Thyroid gland (tissue), 4 donors: ENCODE measurements at regions not wholly inside any gene's neighbourhood (a gene's known extent, or its start where the extent isn't known, plus 50 kb on each side); places are given as distances from the start of the nearest gene placed in this dataset.
"Not testable (repeated sequence)": the region's sequence is repeated elsewhere in the genome, so short reads cannot be mapped to it uniquely, and the experiment has no call there.

Experiments
- DNase-seq, 2 donors: peaks; one replicate each; pipeline ENCODE4 v3.0.0-alpha.2; 2019
- H3K27ac ChIP-seq, 3 donors: fragments of 200-600 bp; sonication (generic); 1 replicate in 2 of 3; 2 replicates in 1 of 3; pipeline ENCODE4 v1.5.1; 2016 to 2019; ENCODE audit warnings: mild to moderate bottlenecking in 1 of 3, moderate library complexity in 1 of 3
- H3K27me3 ChIP-seq: fragments of 200-600 bp; sonication (generic); one replicate; pipeline ENCODE4 v1.5.1; 2019
- H3K36me3 ChIP-seq, 2 donors: fragments of 200-600 bp; sonication (generic); one replicate each; pipeline ENCODE4 v1.5.1; 2016 to 2019
- H3K4me1 ChIP-seq, 2 donors: fragments of 200-600 bp; sonication (generic); one replicate each; pipeline ENCODE4 v1.5.1; 2017 to 2019
- H3K4me3 ChIP-seq, 3 donors: fragments of 200-600 bp; sonication (generic); replicated peaks in 1 of 3; 1 replicate in 2 of 3; 2 replicates in 1 of 3; pipeline ENCODE4 v1.5.1; 2016; ENCODE audit warnings: mild to moderate bottlenecking in 1 of 3
- H3K9me3 ChIP-seq: fragments of 200-600 bp; sonication (generic); one replicate; pipeline ENCODE4 v1.5.1; 2017
- CTCF ChIP-seq, 6 experiments: fragments of 200-600 bp in 3 of 6; fragments of 450-650 bp in 3 of 6; sonication (generic) in 3 of 6; IDR thresholded peaks; one replicate each; pipeline ENCODE4 v1.5.1; 2016 to 2019; ENCODE audit warnings: antibody characterized with exemption in 6 of 6, mild to moderate bottlenecking in 2 of 6, inconsistent platforms in 1 of 6, moderate library complexity in 1 of 6
- POLR2A ChIP-seq, 2 donors: fragments of 450-650 bp; IDR thresholded peaks; one replicate each; pipeline ENCODE4 v1.6.1; 2017; ENCODE audit warnings: antibody characterized with exemption in 2 of 2, mild to moderate bottlenecking in 2 of 2, moderate library complexity in 1 of 2
- WGBS, 2 donors: methylation state at CpG; one replicate each; pipeline ENCODE4 v1.1.5; 2017; 5-methylcytosine and 5-hydroxymethylcytosine counted together
- intact Hi-C: fragments of 100-400 bp; cut with DNase I; formaldehyde crosslinking; loops from one replicate; pipeline ENCODE4 v1.15.1; 2023

DNA sequence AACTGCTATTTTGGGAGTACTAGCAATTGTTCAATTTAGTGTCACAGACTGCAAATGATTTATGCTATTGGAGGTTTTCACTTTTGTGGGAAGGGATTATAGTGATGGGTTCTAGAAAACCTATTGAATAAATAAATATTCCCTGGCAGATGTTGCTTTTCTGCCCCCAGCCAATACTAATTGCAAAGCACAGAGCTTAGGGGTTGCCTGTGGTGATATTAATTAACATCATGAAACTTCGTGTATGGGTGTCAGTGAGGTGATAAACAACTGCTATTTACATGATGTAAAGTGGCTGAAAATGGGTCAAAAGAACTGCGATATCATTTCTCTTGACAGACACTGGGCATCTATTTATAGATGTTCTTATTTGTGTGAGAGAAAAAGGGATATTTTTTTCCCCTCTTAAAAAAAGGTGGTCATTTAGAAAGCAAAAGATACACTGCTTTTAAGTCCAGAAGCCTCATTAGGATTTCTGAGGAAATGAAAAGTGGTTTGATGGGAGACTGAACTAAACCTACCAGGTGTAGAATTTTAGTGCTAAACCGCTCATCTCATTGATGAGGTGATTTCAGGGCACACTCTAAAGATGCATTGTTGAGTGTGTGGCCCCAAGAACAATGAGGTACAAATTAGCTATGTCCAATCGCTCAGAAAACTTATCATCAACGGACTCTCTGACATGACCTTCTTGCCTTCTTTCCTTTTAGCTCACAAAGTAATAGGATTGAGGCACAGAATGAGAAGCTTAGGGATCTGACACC lies 116.7 kb upstream of the CHST9 start:
- TF ChIP-seq CTCF (IDR thresholded peaks at IDR 0.05) (no peak), POLR2A (IDR thresholded peaks at IDR 0.05) (no peak)
- Histone ChIP-seq H3K36me3 (no peaks in the 10 kb centered on the region), H3K27ac (no peak overlapping the region), H3K27me3 (no peaks in the 10 kb centered on the region), H3K9me3 (no peaks in the 10 kb centered on the region), H3K4me3 (no peak overlapping the region), H3K4me1 (no peaks in the 10 kb centered on the region)
- 52 to 56% methylated on average over 5 of the region's 5 CpGs for WGBS, 2 donors
- intact Hi-C loops, result no loop called here
- no peak for DNase-seq

GRCh38 chr18:27298214-27298804 lies 113.2 kb upstream of the CHST9 start:
- no peak overlapping the region for H3K27ac ChIP-seq
- no peak for DNase-seq
- no peaks in the 10 kb centered on the region for H3K9me3 ChIP-seq
- no peak overlapping the region for H3K4me3 ChIP-seq
- no peaks in the 10 kb centered on the region for H3K4me1 ChIP-seq
- H3K36me3 ChIP-seq, result no peaks in the 10 kb centered on the region
- no peak for TF ChIP-seq CTCF (IDR thresholded peaks at IDR 0.05)
- no peak for TF ChIP-seq POLR2A (IDR thresholded peaks at IDR 0.05)
- 61 to 76% methylated on average over 4 of the region's 4 CpGs for WGBS, 2 donors
- H3K27me3 ChIP-seq, result no peaks in the 10 kb centered on the region
- intact Hi-C loops, result no loop called here

DNA sequence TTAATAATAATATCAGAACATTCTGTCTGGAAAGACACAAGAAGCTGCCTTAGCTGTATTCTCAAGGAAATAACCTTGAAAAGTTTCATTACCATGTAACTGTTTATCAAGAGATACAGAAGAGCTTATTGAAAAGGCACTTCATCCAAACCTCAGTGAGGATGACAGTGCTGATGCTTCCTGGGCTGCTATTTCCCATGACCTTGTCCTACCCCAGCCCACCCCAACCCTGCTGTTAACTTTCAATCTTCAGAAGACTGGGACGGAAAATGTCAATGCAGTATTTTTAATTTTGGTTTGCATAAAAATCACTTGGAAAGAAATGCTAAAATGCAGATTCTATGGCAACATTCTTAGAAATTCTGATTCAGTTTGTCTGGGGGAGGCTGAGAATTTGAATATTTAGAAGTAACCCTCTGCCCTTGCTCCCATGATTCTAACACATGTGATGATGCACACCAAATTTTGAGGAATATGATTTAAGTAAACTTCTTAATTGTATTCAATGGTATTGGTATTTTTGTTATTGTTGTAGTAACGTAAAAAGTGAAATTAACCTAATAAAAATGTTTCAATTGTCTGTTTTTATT lies 101.0 kb upstream of the CHST9 start:
- H3K4me1 ChIP-seq, H3K9me3 ChIP-seq, H3K36me3 ChIP-seq, H3K4me3 ChIP-seq, intact Hi-C loops, H3K27ac ChIP-seq, H3K27me3 ChIP-seq, DNase-seq: not testable (repeated sequence)
- 82 to 87% methylated on average over 2 of the region's 2 CpGs for WGBS, 2 donors

DNA sequence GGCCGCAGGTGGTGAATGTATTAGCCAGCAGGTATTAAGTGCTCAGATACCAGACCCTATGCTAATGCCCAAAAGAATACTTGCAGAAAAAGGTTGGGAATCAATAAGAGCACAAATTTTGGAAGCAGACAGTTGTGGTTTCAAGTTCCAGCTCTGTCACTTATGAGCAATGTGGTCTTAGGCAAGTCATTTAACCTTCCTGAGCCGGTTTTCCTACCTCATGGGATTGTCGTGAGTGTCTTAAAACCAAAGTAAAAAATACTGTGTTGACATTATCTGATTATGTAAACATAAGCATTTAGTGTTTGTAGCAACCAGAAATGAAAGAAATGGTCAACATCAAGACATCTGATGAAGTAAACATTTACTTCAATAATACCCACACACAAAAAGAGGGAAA lies 93.0 kb upstream of the CHST9 start:
- no peaks in the 10 kb centered on the region for H3K27me3 ChIP-seq
- no peak overlapping the region for H3K27ac ChIP-seq
- H3K4me1 ChIP-seq, result no peaks in the 10 kb centered on the region
- 85 to 91% methylated on average over 3 of the region's 3 CpGs for WGBS, 2 donors
- DNase-seq, result no peak
- no peak overlapping the region for H3K4me3 ChIP-seq
- H3K36me3 ChIP-seq, result no peaks in the 10 kb centered on the region
- no peak for TF ChIP-seq CTCF (IDR thresholded peaks at IDR 0.05)
- no peak for TF ChIP-seq POLR2A (IDR thresholded peaks at IDR 0.05)
- H3K9me3 ChIP-seq, result no peaks in the 10 kb centered on the region
- intact Hi-C loops, result no loop called here

DNA sequence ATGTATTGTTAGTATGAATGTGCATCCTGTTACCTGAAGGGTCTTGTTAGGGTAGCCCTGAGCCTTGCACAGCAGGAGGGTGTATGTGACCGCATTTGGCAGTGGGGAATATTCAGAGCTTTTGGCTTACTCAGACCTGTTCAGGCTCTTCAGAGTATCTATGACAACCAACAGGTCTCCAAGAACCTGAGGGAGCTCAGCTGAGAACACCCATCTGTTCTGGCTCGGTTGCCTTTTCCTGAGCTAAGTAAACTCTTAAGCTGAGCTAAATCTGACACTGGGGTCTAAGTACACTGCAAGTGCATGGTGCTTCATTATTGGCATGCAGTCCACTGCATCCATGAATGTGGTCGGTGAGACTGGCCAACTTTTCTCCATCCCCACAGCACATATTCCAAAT lies 92.4 kb upstream of the CHST9 start:
- no peaks in the 10 kb centered on the region for H3K36me3 ChIP-seq
- 13 to 46% methylated on average over 3 of the region's 3 CpGs for WGBS, 2 donors
- no peaks in the 10 kb centered on the region for H3K9me3 ChIP-seq
- TF ChIP-seq CTCF (IDR thresholded peaks at IDR 0.05) (no peak), POLR2A (IDR thresholded peaks at IDR 0.05) (no peak)
- no peak overlapping the region for H3K27ac ChIP-seq
- DNase-seq, result no peak
- H3K4me1 ChIP-seq, result no peaks in the 10 kb centered on the region
- intact Hi-C loops, result no loop called here
- H3K27me3 ChIP-seq, result no peaks in the 10 kb centered on the region
- no peak overlapping the region for H3K4me3 ChIP-seq
